GM12875 (cell line): ENCODE measurements at regions not wholly inside any gene's neighbourhood (a gene's known extent, or its start where the extent isn't known, plus 50 kb on each side); places are given as distances from the start of the nearest gene placed in this dataset.

Experiments used
- H3K4me3 ChIP-seq: one replicate; pipeline ENCODE4 v1.5.1; 2011; ENCODE audit warnings: low read depth, low read length, control low read depth
- CTCF ChIP-seq: IDR thresholded peaks from 2 replicates; pipeline ENCODE4 v1.5.1; 2011; ENCODE audit warnings: low read depth, mild to moderate bottlenecking, control low read depth, inconsistent platforms, low read length, moderate library complexity, borderline replicate concordance; ENCODE audit not compliant: insufficient read depth

DNA sequence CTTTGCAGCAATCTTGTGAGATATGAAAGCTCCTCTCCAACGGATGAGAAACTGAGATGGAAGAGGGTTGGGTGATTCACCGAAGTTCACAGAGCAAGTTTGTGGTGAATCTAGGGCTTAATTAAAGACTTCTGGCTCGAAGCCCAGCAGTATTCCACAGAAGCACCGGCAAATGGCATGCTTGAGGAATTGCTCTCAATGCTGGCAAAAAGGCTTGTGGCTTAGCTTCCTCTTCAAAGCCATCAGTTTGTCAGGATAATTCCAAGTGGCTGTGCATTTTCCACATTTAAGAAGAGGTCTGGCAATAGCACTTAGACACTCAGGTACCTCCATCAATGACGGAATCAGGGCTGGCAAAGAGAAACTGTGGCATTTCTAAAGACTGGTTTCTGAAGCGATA is 98.7 kb upstream of the SLC66A3 start:
- H3K4me3 ChIP-seq = no peak overlapping the region
- TF ChIP-seq CTCF = no peak

DNA sequence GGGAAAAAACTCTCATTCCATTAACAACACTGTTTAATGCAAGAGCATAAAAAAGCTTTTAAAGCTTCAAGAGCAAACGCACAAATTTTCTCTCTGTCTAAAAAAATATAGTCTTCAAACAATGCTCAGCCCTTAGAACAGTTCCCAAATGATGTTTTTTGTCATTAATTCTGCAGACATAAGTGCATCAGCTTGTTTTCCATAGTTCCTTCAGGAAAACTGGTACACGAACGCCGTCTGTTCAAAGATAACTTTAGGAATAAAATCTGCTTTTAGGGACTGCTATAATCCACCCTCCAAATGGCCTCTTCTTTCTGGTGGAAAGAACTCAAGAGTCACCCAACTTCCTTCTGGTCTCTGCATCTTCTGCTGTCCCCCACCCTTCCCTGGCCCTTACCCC is 98.2 kb upstream of the SLC66A3 start:
- no peak overlapping the region for H3K4me3 ChIP-seq
- TF ChIP-seq CTCF = no peak

DNA sequence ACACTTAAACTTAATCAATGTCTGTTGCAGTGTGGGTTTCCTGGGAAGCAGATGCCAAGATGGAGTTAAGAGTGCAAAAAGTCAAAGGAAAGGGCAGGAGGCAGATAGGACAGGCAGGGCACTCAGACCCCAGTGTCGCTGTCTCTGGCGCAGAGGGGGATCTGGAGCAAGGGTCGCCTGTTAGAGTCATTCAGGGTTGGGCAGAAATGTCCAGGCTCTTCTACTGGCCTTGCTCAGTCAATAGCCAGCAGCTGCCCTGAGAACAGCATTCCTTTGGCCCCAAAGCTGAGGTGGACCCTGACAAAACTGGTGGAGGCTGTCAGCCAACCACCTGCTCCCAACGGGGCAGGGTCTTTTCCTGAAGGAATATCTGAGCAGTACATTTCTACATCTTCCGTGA is 97.1 kb upstream of the SLC66A3 start:
- no peak overlapping the region for H3K4me3 ChIP-seq
- no peak for TF ChIP-seq CTCF

DNA sequence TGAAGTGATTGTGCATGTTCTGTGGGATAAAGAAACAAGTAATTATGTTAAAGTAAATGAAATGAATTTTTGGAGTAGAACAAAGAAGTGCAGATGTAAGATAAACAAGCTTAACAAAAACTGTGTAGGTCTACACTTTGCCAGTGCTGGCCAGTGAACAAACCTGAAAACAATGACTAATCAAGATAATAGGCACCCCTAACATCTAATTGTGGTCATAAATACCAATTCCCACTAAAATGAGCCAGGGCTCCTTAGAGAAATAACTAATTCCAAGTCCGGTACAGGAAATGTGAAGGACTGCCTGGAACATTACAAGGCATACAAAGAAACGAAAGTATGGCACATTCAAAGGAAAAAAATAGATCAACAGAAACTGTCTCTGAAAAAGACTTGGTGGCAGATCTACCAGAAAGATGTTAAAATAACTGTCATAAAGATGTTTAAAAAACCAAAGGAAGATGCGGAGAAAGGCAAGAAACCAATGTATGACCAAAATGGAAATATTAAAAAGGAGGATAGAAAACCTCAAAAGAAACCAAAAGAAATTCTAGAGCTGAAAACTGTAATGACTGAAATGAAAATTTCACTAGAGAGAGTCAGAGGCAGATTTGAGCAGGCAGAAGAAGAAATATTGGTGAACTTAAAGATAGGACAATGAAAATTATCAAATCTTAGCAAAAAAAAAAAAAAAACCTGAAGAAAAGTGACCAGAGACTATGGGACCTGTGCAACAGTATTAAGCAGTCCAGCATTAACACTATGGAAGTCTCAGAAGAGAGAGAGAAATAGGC is 94.7 kb upstream of the SLC66A3 start:
- no peak overlapping the region for H3K4me3 ChIP-seq
- TF ChIP-seq CTCF = no peak

GRCh38 chr2:11065833-11066485 is 89.3 kb upstream of the SLC66A3 start:
- TF ChIP-seq CTCF = no peak
- H3K4me3 ChIP-seq = no peak overlapping the region

DNA sequence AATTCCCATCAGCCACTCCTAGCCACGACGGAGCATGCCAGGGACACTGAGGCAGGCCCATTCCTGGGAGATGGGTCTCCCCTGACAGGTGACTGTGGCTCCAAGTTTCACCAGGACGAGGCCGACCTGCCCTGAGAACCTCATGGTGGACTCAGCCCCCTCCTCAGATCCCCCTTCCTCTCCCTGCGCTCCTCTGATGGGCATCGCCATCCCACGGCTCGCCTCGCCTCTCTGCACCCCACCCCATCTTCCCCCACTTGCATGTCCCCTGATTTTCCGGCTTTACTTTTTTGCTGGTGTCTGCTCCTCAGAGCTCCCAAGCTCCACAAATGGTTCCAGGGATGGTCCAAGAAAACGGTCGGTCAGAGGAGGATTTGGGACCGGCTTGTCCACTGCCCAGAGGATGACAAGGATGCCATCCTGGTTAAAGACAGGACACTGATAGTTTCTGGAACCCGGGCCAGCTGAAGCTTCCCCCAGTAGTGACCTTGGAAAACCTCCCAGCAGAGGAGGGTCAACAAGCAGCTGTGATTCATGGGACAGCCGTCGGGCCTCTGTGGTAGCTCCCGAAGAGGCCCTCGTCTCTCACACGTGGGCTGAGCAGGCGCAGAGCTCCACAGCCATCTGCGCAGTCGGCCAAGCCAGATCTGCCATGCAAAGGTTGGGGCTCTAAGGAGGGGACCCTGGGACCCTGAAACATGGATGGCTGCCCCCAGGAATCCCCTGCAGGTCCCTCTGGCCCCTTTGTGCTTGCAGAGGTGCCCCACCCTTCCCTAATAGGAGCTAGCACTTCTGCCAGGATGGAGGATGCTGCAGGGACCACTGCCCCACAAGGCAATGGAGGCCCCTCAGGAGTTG is 87.8 kb upstream of the SLC66A3 start:
- H3K4me3 ChIP-seq = no peak overlapping the region
- no peak for TF ChIP-seq CTCF
